Uterus (tissue), 3 donors: ENCODE measurements at regions not wholly inside any gene's neighbourhood (a gene's known extent, or its start where the extent isn't known, plus 50 kb on each side); places are given as distances from the start of the nearest gene placed in this dataset.

Source experiments
- DNase-seq, 2 donors: peaks; one replicate each; pipeline ENCODE4 v3.0.0-alpha.2; 2019 to 2020
- H3K27ac ChIP-seq, 2 donors: fragments of 200-600 bp; sonication (generic); 1 replicate in 1 of 2; 2 replicates in 1 of 2; pipeline ENCODE4 v1.5.1; 2016 to 2018
- H3K27me3 ChIP-seq, 2 donors: fragments of 200-600 bp; sonication (generic); one replicate each; pipeline ENCODE4 v1.5.1; 2018 to 2019; ENCODE audit warnings: control low read depth in 1 of 2
- H3K36me3 ChIP-seq, 2 donors: fragments of 200-600 bp; sonication (generic); one replicate each; pipeline ENCODE4 v1.5.1; 2019; ENCODE audit warnings: control low read depth in 1 of 2
- H3K4me1 ChIP-seq, 2 donors: fragments of 200-600 bp; sonication (generic); one replicate each; pipeline ENCODE4 v1.5.1; 2018 to 2019; ENCODE audit warnings: control low read depth in 1 of 2
- H3K4me3 ChIP-seq, 2 donors: fragments of 200-600 bp; sonication (generic); 1 replicate in 1 of 2; 2 replicates in 1 of 2; pipeline ENCODE4 v1.5.1; 2018 to 2019; ENCODE audit warnings: mild to moderate bottlenecking in 1 of 2
- H3K9me3 ChIP-seq, 2 donors: fragments of 200-600 bp; sonication (generic); one replicate each; pipeline ENCODE4 v1.5.1; 2019; ENCODE audit warnings: control low read depth in 1 of 2
- POLR2A ChIP-seq, 2 donors: fragments of 450-650 bp; IDR thresholded peaks; one replicate each; pipeline ENCODE4 v1.6.1; 2016; ENCODE audit warnings: antibody characterized with exemption in 2 of 2, mild to moderate bottlenecking in 1 of 2, moderate library complexity in 1 of 2
- intact Hi-C: fragments of 100-400 bp; cut with DNase I; formaldehyde crosslinking; loops from one replicate; pipeline ENCODE4 v1.15.1; 2023; ENCODE audit warnings: low total_unique reads
- TF ChIP-seq, protein P1 (sequence below), 4 experiments: fragments of 200-600 bp in 2 of 4; fragments of 450-650 bp in 2 of 4; sonication (generic) in 2 of 4; IDR thresholded peaks; one replicate each; pipeline ENCODE4 v1.5.1; 2016 to 2019; ENCODE audit warnings: antibody characterized with exemption in 4 of 4, mild to moderate bottlenecking in 2 of 4, moderate library complexity in 1 of 4
- donor health status: DM: yes; HTN: yes; CAD: no.

DNA sequence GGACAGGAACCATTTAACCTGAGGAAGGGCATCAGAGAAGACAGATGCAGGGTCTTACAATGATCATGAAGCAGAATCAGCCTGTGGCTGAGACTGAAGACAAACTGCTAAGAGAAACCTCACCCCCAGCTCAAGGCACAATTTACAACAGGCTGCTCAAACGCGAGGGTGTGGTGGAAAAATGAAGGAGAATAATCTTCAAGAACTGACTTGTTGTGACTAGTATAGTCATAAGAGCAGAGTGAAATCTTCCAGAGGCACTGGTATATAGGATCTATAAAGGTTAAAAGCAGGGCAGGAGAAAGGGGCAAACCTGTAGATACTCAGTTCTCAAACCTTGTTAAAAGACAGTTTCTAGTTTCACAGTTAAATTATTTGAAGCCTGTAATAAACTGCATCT lies 1155.8 kb upstream of the TMEFF2 start:
- H3K9me3 ChIP-seq = no peaks in the 10 kb centered on the region
- no peaks in the 10 kb centered on the region for H3K4me1 ChIP-seq
- no peak overlapping the region for H3K27ac ChIP-seq
- H3K27me3 ChIP-seq = no peaks in the 10 kb centered on the region
- TF ChIP-seq, protein P1, sequence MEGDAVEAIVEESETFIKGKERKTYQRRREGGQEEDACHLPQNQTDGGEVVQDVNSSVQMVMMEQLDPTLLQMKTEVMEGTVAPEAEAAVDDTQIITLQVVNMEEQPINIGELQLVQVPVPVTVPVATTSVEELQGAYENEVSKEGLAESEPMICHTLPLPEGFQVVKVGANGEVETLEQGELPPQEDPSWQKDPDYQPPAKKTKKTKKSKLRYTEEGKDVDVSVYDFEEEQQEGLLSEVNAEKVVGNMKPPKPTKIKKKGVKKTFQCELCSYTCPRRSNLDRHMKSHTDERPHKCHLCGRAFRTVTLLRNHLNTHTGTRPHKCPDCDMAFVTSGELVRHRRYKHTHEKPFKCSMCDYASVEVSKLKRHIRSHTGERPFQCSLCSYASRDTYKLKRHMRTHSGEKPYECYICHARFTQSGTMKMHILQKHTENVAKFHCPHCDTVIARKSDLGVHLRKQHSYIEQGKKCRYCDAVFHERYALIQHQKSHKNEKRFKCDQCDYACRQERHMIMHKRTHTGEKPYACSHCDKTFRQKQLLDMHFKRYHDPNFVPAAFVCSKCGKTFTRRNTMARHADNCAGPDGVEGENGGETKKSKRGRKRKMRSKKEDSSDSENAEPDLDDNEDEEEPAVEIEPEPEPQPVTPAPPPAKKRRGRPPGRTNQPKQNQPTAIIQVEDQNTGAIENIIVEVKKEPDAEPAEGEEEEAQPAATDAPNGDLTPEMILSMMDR (IDR thresholded peaks at IDR 0.05) = no peak
- no peak for TF ChIP-seq POLR2A (IDR thresholded peaks at IDR 0.05)
- no peaks in the 10 kb centered on the region for H3K36me3 ChIP-seq
- intact Hi-C loops = no loop called here
- H3K4me3 ChIP-seq = no peak overlapping the region
- no peak for DNase-seq

DNA sequence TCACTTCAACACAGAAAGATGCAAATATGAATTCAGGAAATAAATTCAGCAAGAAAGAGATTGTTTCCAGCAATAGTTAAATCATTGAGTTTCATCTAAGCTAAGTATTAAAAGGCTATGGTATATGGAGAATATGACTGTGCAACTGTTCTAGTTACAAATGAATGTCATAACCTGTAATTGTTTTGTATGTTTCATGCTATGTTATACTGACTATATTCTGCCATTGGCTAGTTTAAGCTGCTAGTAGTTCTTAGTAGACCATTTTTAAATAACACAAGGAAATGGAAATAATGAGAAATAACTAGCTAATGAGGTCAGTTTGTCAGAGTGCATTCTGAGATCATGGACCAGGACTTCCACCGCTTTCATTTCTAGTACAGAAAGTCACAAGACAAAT lies 1154.9 kb upstream of the TMEFF2 start:
- Histone ChIP-seq H3K4me1 (no peaks in the 10 kb centered on the region), H3K27ac (no peak overlapping the region), H3K27me3 (no peaks in the 10 kb centered on the region), H3K36me3 (no peaks in the 10 kb centered on the region), H3K4me3 (no peak overlapping the region), H3K9me3 (no peaks in the 10 kb centered on the region)
- DNase-seq = no peak
- intact Hi-C loops = no loop called here
- TF ChIP-seq, protein P1 (IDR thresholded peaks at IDR 0.05) = no peak
- TF ChIP-seq POLR2A (IDR thresholded peaks at IDR 0.05) = no peak

DNA sequence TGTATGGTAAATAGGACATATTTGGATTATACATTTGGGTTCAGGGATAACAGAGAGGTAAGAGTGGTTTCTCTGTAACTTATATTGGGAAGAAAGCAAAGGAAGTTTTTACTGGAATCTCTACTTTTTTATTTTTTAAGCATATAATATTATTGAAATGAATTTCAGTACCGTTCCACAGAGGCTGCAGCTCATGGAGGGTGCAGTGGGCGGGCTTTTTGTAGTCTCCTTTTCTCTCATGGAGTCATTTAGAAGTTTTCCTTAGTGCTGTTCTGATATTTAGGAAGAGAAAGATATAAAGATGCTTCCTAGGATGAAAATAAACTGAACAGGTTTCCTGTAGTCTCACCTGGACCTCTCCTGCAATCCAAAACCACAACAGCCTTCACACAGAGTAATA lies 1153.3 kb upstream of the TMEFF2 start:
- no peak overlapping the region for H3K4me3 ChIP-seq
- intact Hi-C loops = no loop called here
- H3K36me3 ChIP-seq = no peaks in the 10 kb centered on the region

DNA sequence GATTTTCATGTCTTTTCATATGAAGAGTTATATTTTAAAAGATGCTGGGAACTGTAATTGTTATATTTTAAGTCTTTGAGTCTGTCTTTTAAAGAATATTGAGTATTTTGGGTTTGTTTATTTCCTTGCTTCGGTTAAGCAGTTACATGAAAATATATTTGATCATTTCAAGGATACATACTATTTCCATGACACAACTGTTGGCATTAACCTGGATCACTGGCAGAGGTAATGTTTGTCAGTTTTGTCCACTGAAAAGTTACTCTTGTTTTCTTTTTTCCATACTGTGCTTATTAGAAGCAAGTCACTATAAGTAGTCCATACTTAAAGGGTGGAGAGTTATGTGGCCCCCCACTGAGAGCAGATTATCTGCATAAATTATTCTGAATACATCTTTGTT lies 1142.0 kb upstream of the TMEFF2 start:
- Histone ChIP-seq H3K4me1 (no peaks in the 10 kb centered on the region), H3K27me3 (no peaks in the 10 kb centered on the region), H3K27ac (no peak overlapping the region), H3K4me3 (no peak overlapping the region), H3K36me3 (no peaks in the 10 kb centered on the region), H3K9me3 (no peaks in the 10 kb centered on the region)
- no peak for TF ChIP-seq POLR2A (IDR thresholded peaks at IDR 0.05)
- TF ChIP-seq, protein P1 (IDR thresholded peaks at IDR 0.05) = no peak
- intact Hi-C loops = no loop called here
- DNase-seq = no peak

More for the DNA sequence above, 1153.3 kb upstream of the TMEFF2 start:
- Histone ChIP-seq H3K27me3 (no peaks in the 10 kb centered on the region), H3K9me3 (no peaks in the 10 kb centered on the region), H3K27ac (no peak overlapping the region), H3K4me1 (no peaks in the 10 kb centered on the region)
- DNase-seq = no peak
- TF ChIP-seq, protein P1 (IDR thresholded peaks at IDR 0.05) = no peak
- no peak for TF ChIP-seq POLR2A (IDR thresholded peaks at IDR 0.05)

DNA sequence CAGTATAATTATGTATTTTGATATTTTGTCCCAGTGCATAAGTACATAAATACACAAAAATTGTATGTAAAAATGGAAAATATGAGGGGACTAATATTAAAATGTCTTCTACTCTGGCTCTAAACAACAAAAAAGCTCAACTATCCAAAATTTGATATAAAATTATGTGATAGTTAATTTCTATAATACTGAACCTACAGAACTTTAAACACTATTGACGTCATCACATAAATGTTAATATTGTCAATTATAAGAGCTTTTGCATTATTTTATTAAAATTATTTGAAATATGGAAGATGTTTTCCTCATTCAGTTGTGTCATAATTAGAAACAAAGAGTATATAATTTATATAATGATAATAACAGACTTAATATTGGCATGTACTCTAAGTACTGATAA lies 1139.7 kb upstream of the TMEFF2 start:
- Histone ChIP-seq H3K27ac (no peak overlapping the region), H3K4me1 (no peaks in the 10 kb centered on the region), H3K27me3 (no peaks in the 10 kb centered on the region), H3K4me3 (no peak overlapping the region), H3K9me3 (no peaks in the 10 kb centered on the region), H3K36me3 (no peaks in the 10 kb centered on the region)
- DNase-seq = no peak
- intact Hi-C loops = no loop called here
- TF ChIP-seq, protein P1 (IDR thresholded peaks at IDR 0.05) = no peak
- TF ChIP-seq POLR2A (IDR thresholded peaks at IDR 0.05) = no peak
